Activated B cell treated with CpG ODN at 0.5 μM for 24 hours (primary cell): ENCODE measurements at regions not wholly inside any gene's neighbourhood (a gene's known extent, or its start where the extent isn't known, plus 50 kb on each side); places are given as distances from the start of the nearest gene placed in this dataset.
"Not testable (repeated sequence)": the region's sequence is repeated elsewhere in the genome, so short reads cannot be mapped to it uniquely, and the experiment has no call there.

Experiments used
- ATAC-seq: fragments of 200-7000 bp; cut with Tn5 transposase; one replicate; pipeline ENCODE4 v1.10.0; 2021; ENCODE audit warnings: low read depth, mild to moderate bottlenecking, moderate library complexity
- CTCF ChIA-PET: fragments of 350-600 bp; sonication (Branson Sonifier 250); formaldehyde crosslinking; loops from one replicate; lab custom pipeline; 2021; ENCODE audit warnings: antibody characterized with exemption; lab: Charles Lee
- POLR2A ChIA-PET: fragments of 350-600 bp; sonication (Branson Sonifier 250); formaldehyde crosslinking; loops from one replicate; lab custom pipeline; 2021; ENCODE audit warnings: antibody characterized with exemption; lab: Charles Lee
- DNase-seq: peaks from one replicate; pipeline ENCODE4 v3.0.0; 2022
- H3K27ac Mint-ChIP-seq: one replicate; pipeline ENCODE4 v1.8.0; 2020; ENCODE audit warnings: mixed read lengths
- H3K27me3 Mint-ChIP-seq: one replicate; pipeline ENCODE4 v1.8.0; 2021; ENCODE audit warnings: mixed read lengths
- H3K36me3 Mint-ChIP-seq: one replicate; pipeline ENCODE4 v1.8.0; 2021; ENCODE audit warnings: low read depth, mixed read lengths
- H3K4me1 Mint-ChIP-seq: one replicate; pipeline ENCODE4 v1.8.0; 2021; ENCODE audit warnings: mixed read lengths
- H3K4me3 Mint-ChIP-seq: one replicate; pipeline ENCODE4 v1.8.0; 2020; ENCODE audit warnings: mild to moderate bottlenecking, mixed read lengths
- H3K9me3 Mint-ChIP-seq: one replicate; pipeline ENCODE4 v1.8.0; 2020; ENCODE audit warnings: mixed read lengths
- CTCF ChIP-seq: fragments of 200-600 bp; IDR thresholded peaks from one replicate; pipeline ENCODE4 v1.8.0; 2022; ENCODE audit warnings: antibody characterized with exemption, mild to moderate bottlenecking
- intact Hi-C: fragments of 100-400 bp; cut with micrococcal nuclease; formaldehyde crosslinking; loops from one replicate; pipeline ENCODE4 v1.15.1; 2024

DNA sequence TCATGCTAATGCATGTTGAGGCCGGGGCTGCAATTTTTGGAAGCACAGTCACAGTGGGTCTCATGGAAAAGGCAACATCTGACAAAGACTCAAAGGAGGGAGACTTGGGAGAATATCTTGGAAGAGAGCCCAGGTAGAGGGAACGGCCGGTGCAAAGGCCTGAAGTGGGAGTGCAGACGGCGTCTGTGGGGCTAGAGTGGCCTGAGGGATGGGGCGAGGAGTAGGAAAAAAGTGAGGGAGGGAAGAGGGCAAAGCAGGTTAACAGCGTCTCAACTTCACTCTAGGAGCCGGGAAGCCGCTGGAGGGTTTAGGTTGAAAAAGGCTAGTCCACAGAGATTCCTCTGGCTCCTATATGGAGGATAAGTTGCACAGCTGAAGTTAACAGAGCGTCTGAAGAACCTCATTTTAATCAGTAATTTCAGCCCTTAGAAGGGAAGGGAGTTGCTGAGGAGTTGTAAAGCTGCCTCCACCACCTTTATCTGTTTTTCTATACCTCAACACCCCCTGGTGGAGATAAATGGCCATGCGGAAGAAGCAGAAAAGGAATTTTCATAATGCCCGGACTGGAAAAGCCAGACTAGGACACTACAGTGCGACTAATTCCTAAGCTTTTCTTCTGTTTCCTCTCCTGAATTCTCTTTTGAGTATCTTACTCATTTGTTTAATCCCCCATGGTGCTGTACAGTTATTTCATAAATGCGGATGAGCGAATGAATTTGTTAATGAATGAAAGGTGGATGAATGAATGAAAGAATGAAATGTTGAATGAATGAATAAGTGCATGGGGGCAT is 78.7 kb upstream of the ZNF281 start:
- peaks cover 7% of the 10 kb centered on the region for H3K27me3 Mint-ChIP-seq
- ATAC-seq (peak; percentile 82), DNase-seq (no peak)
- peak; percentile 67 for TF ChIP-seq CTCF
- no peak overlapping the region for H3K27ac Mint-ChIP-seq
- H3K36me3 Mint-ChIP-seq: no peaks in the 10 kb centered on the region
- CTCF ChIA-PET: interaction anchor here (0.7 to 5.4 kb wide), 12 partner anchors 77 to 803 kb away, joined by 3 to 90 read pairs (median 3); no protein-coding TSS in a partner anchor
- H3K9me3 Mint-ChIP-seq: no peaks in the 10 kb centered on the region
- peaks cover 8% of the 10 kb centered on the region for H3K4me1 Mint-ChIP-seq
- POLR2A ChIA-PET: interaction anchor here (1.4 kb wide), 1 partner anchor 181 kb away, joined by 3 read pairs; no protein-coding TSS in a partner anchor
- no peak overlapping the region for H3K4me3 Mint-ChIP-seq
- intact Hi-C loops: loop anchor here (1.0 to 5.0 kb wide), 10 partner anchors 78 to 804 kb away; partner anchors contain the start of gene ZNF281

DNA sequence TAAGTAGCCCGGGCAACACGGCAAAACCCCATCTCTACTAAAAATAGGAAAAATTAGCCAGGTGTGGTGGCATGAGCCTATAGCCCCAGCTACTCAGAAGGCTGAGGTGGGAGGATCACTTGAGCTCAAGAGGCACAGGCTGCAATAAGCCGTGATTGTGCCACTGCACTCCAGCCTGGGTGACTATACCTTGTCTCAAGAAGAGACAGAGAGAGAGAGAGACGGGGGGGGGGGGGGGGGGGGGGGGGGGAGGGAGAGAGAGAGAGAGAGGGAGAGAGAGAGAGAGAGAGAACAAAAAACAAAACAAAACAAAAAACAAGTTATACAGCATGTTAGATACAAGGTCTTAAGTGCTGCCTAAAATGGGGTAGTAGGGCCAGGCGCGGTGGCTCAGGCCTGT is 77.8 kb upstream of the ZNF281 start:
- ChIA-PET CTCF (interaction anchor here (4.1 to 5.4 kb wide), 2 partner anchors 348 to 802 kb away, joined by 21 to 90 read pairs; no protein-coding TSS in a partner anchor), POLR2A (interaction anchor here (0.7 kb wide), 3 partner anchors 10 to 520 kb away, joined by 3 read pairs; no protein-coding TSS in a partner anchor)
- no peak overlapping the region for H3K4me3 Mint-ChIP-seq
- H3K9me3 Mint-ChIP-seq: no peaks in the 10 kb centered on the region
- intact Hi-C loops: loop anchor here (1.0 to 5.0 kb wide), 10 partner anchors 77 to 803 kb away; partner anchors contain the start of gene ZNF281
- H3K27me3 Mint-ChIP-seq: peaks cover 9% of the 10 kb centered on the region
- peaks cover 14% of the 10 kb centered on the region for H3K4me1 Mint-ChIP-seq
- no peak for DNase-seq
- no peak overlapping the region for H3K27ac Mint-ChIP-seq
- H3K36me3 Mint-ChIP-seq: no peaks in the 10 kb centered on the region
- no peak for ATAC-seq
- no peak for TF ChIP-seq CTCF

GRCh38 chr1:200486634-200487033 is 76.8 kb upstream of the ZNF281 start:
- no peak for TF ChIP-seq CTCF
- no peak for ATAC-seq
- Mint-ChIP-seq H3K9me3 (no peaks in the 10 kb centered on the region), H3K27me3 (peaks cover 12% of the 10 kb centered on the region), H3K36me3 (no peaks in the 10 kb centered on the region), H3K27ac (no peak overlapping the region), H3K4me1 (peaks cover 14% of the 10 kb centered on the region), H3K4me3 (no peak overlapping the region)
- DNase-seq: no peak
- ChIA-PET CTCF (no interaction called here), POLR2A (no interaction called here)
- intact Hi-C loops: loop anchor here (5.0 kb wide), 2 partner anchors 449 to 534 kb away; no protein-coding TSS in a partner anchor

GRCh38 chr1:200484438-200484946 is 74.7 kb upstream of the ZNF281 start:
- H3K27ac Mint-ChIP-seq, H3K36me3 Mint-ChIP-seq, DNase-seq, H3K4me3 Mint-ChIP-seq, intact Hi-C loops, H3K9me3 Mint-ChIP-seq, POLR2A ChIA-PET, ATAC-seq: not testable (repeated sequence)
- Mint-ChIP-seq H3K27me3 (peaks cover 13% of the 10 kb centered on the region), H3K4me1 (peaks cover 14% of the 10 kb centered on the region)
- CTCF ChIA-PET: interaction anchor here (2.0 kb wide), 1 partner anchor 344 kb away, joined by 6 read pairs; no protein-coding TSS in a partner anchor

- peak overlapping the region; percentile 35 for H3K27ac Mint-ChIP-seq
- intact Hi-C loops: loop anchor here (1.0 kb wide), 1 partner anchor 35 kb away; no protein-coding TSS in a partner anchor
- CTCF ChIA-PET: interaction anchor here (2.0 kb wide), 1 partner anchor 344 kb away, joined by 6 read pairs; no protein-coding TSS in a partner anchor
- peaks cover 14% of the 10 kb centered on the region for H3K4me1 Mint-ChIP-seq
- no peaks in the 10 kb centered on the region for H3K9me3 Mint-ChIP-seq
- peaks cover 8% of the 10 kb centered on the region for H3K27me3 Mint-ChIP-seq
- DNase-seq (no peak), ATAC-seq (peak; percentile 95)
- TF ChIP-seq CTCF: no peak
- no peaks in the 10 kb centered on the region for H3K36me3 Mint-ChIP-seq
- POLR2A ChIA-PET: interaction anchor here (0.5 to 1.0 kb wide), 4 partner anchors 13 to 182 kb away, joined by 3 to 5 read pairs (median 4); no protein-coding TSS in a partner anchor
- H3K4me3 Mint-ChIP-seq: no peak overlapping the region
Observed at GRCh38 chr1:200483491-200484143, 73.8 kb upstream of the ZNF281 start.
